PC-9 (cell line): ENCODE measurements at regions not wholly inside any gene's neighbourhood (a gene's known extent, or its start where the extent isn't known, plus 50 kb on each side); places are given as distances from the start of the nearest gene placed in this dataset.

Experiments used
- BruUV-seq: library from RNA; stranded (reverse); fragments of 400-500 nt; replicated peaks from 2 replicates; lab custom pipeline; 2021; lab: Mats Ljungman, UMichigan
- CTCF ChIA-PET: fragments of 300-600 bp; sonication (Branson Sonifier 250); formaldehyde crosslinking; loops from one replicate; lab custom pipeline; 2022; ENCODE audit warnings: antibody characterized with exemption; lab: Charles Lee
- POLR2A ChIA-PET: fragments of 300-600 bp; sonication (Branson Sonifier 250); formaldehyde crosslinking; loops from one replicate; lab custom pipeline; 2022; ENCODE audit warnings: antibody characterized with exemption; ENCODE audit not compliant: unreplicated experiment; lab: Charles Lee
- DNase-seq, 2 experiments: peaks; one replicate each; pipeline versions ENCODE4 v3.0.0 to v3.0.0-alpha.2; 2015 to 2022; ENCODE audit warnings: mixed read lengths in 1 of 2
- H2AFZ ChIP-seq: fragments of 200-600 bp; sonication (generic); 2 replicates; pipeline ENCODE4 v1.8.1; 2017; ENCODE audit warnings: antibody characterized with exemption
- H3F3A ChIP-seq: fragments of 200-600 bp; sonication (generic); 2 replicates; pipeline ENCODE4 v1.8.1; 2017; ENCODE audit warnings: antibody characterized with exemption, mild to moderate bottlenecking, low read depth; ENCODE audit not compliant: insufficient read depth
- H3K27ac ChIP-seq: fragments of 200-600 bp; sonication (generic); 2 replicates; pipeline ENCODE4 v1.6.1; 2016; ENCODE audit warnings: mixed run types
- H3K27me3 ChIP-seq: fragments of 200-600 bp; sonication (generic); 2 replicates; pipeline ENCODE4 v1.6.1; 2016; ENCODE audit warnings: low read depth, mixed run types; ENCODE audit not compliant: insufficient read depth
- H3K36me3 ChIP-seq: fragments of 200-600 bp; sonication (generic); 2 replicates; pipeline ENCODE4 v1.6.1; 2016; ENCODE audit warnings: low read depth, mixed run types
- H3K4me1 ChIP-seq: fragments of 200-600 bp; sonication (generic); replicated peaks from 2 replicates; pipeline ENCODE4 v1.6.1; 2016; ENCODE audit warnings: mixed run types; ENCODE audit not compliant: insufficient read depth
- H3K4me2 ChIP-seq: fragments of 200-600 bp; sonication (generic); 2 replicates; pipeline ENCODE4 v1.6.1; 2017; ENCODE audit warnings: mixed run types
- H3K4me3 ChIP-seq: fragments of 200-600 bp; sonication (generic); 2 replicates; pipeline ENCODE4 v1.6.1; 2016; ENCODE audit warnings: mixed run types
- H3K79me2 ChIP-seq: fragments of 200-600 bp; sonication (generic); 2 replicates; pipeline ENCODE4 v1.6.1; 2017; ENCODE audit warnings: low read depth, mixed run types
- H3K9me2 ChIP-seq: fragments of 200-600 bp; sonication (generic); 2 replicates; pipeline ENCODE4 v1.8.1; 2017; ENCODE audit warnings: mild to moderate bottlenecking; ENCODE audit not compliant: insufficient read depth
- H3K9me3 ChIP-seq: fragments of 200-600 bp; sonication (generic); 2 replicates; pipeline ENCODE4 v1.8.1; 2016; ENCODE audit warnings: low read depth; ENCODE audit not compliant: insufficient read depth
- H4K20me1 ChIP-seq: fragments of 200-600 bp; sonication (generic); 2 replicates; pipeline ENCODE4 v1.8.1; 2017; ENCODE audit not compliant: insufficient read depth
- EZH2 ChIP-seq: fragments of 200-600 bp; sonication (generic); IDR thresholded peaks from 2 replicates; pipeline ENCODE4 v1.8.0; 2017; ENCODE audit warnings: antibody characterized with exemption, low read depth
- intact Hi-C: fragments of 100-400 bp; cut with micrococcal nuclease; formaldehyde crosslinking; loops from one replicate; pipeline ENCODE4 v1.10.0; 2022; ENCODE audit not compliant: unreplicated experiment
- TF ChIP-seq, protein P1 (sequence below): fragments of 200-600 bp; sonication (generic); conservative IDR thresholded peaks from 2 replicates; pipeline ENCODE4 v1.6.1; 2017; ENCODE audit warnings: mixed run types, antibody characterized with exemption, mild to moderate bottlenecking, moderate library complexity

DNA sequence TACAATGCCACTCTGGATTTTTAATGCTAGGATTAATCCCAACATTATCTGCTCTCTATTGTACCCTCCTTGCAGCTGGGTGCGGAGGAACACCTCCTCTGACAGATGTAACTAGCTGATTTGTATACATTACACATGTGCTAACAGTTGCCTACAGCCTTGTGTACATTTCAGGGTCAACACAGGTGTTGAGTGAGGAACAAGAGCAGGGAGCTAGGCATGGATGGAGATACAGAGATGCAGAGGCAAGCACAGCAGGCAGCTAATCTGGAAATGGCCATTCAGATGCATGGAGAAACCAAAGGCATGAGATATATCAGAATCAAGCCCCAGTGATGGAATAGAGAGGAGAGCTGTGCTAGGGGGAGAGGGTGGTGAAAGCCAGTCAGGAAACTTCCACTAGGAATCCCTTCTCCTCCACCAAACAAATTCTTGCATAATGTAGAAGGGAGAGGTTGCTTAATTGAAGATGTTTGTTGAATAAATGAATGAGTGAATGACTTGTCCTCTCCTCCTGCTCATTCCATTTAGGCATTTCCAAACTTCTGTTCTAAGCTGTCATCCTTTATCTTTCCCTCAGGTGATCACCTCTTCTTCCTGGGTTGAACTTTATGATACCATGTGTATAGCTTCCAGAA, 313.2 kb downstream of the ATP23 start:
- H3K4me3 ChIP-seq, result no peak overlapping the region
- ChIA-PET CTCF (no interaction called here), POLR2A (no interaction called here)
- intact Hi-C loops, result no loop called here
- no peak for TF ChIP-seq EZH2
- TF ChIP-seq, protein P1, sequence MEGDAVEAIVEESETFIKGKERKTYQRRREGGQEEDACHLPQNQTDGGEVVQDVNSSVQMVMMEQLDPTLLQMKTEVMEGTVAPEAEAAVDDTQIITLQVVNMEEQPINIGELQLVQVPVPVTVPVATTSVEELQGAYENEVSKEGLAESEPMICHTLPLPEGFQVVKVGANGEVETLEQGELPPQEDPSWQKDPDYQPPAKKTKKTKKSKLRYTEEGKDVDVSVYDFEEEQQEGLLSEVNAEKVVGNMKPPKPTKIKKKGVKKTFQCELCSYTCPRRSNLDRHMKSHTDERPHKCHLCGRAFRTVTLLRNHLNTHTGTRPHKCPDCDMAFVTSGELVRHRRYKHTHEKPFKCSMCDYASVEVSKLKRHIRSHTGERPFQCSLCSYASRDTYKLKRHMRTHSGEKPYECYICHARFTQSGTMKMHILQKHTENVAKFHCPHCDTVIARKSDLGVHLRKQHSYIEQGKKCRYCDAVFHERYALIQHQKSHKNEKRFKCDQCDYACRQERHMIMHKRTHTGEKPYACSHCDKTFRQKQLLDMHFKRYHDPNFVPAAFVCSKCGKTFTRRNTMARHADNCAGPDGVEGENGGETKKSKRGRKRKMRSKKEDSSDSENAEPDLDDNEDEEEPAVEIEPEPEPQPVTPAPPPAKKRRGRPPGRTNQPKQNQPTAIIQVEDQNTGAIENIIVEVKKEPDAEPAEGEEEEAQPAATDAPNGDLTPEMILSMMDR, result no peak
- no peaks in the 10 kb centered on the region for H3K27me3 ChIP-seq
- no peaks in the 10 kb centered on the region for H3F3A ChIP-seq
- H3K79me2 ChIP-seq, result no peaks in the 10 kb centered on the region
- BruUV-seq, result no TSS peak
- H2AFZ ChIP-seq, result no peak overlapping the region
- no peaks in the 10 kb centered on the region for H4K20me1 ChIP-seq
- H3K36me3 ChIP-seq, result no peaks in the 10 kb centered on the region
- H3K4me2 ChIP-seq, result no peak overlapping the region
- DNase-seq, result no peak
- H3K9me2 ChIP-seq, result no peaks in the 10 kb centered on the region
- H3K9me3 ChIP-seq, result peaks cover 4% of the 10 kb centered on the region; the same call in 1 of the 2 replicates
- no peaks in the 10 kb centered on the region for H3K4me1 ChIP-seq
- H3K27ac ChIP-seq, result no peak overlapping the region

DNA sequence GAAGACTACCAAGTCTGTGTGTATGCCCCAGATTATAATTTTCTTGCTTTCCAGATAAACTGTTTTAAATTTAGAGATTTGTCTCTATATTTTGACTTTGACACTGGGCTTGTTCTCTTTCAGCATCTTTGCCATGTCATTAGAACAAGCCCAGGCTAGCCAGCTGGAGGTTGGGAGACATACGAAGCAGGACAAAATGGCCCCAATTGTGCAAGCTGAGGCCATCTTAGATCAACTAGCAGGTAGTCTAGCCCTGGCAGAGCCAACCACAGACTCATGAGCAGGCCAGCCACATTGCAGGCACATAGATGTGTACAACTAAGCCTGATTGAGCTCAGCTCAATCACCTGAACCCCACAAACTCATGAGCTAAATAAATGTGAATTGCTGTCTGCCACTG, 321.4 kb downstream of the ATP23 start:
- intact Hi-C loops, result no loop called here
- BruUV-seq, result no TSS peak
- Histone ChIP-seq H4K20me1 (no peaks in the 10 kb centered on the region), H3K27ac (no peak overlapping the region), H3K9me3 (0 out of 2 replicates have a peak, but pooled peaks cover 3% of the 10 kb centered on the region), H3K4me1 (no peaks in the 10 kb centered on the region), H2AFZ (no peak overlapping the region), H3K4me2 (no peak overlapping the region), H3K79me2 (no peaks in the 10 kb centered on the region), H3K4me3 (no peak overlapping the region), H3F3A (no peaks in the 10 kb centered on the region), H3K9me2 (no peaks in the 10 kb centered on the region), H3K36me3 (no peaks in the 10 kb centered on the region), H3K27me3 (no peaks in the 10 kb centered on the region)
- TF ChIP-seq EZH2, result no peak
- TF ChIP-seq, protein P1, result no peak
- POLR2A ChIA-PET, result no interaction called here
- DNase-seq, result no peak
- CTCF ChIA-PET, result no interaction called here

GRCh38 chr12:58263816-58264215, 322.4 kb downstream of the ATP23 start:
- Histone ChIP-seq H3K9me3 (0 out of 2 replicates have a peak, but pooled peaks cover 3% of the 10 kb centered on the region), H3K27ac (no peak overlapping the region), H3F3A (no peaks in the 10 kb centered on the region), H3K27me3 (no peaks in the 10 kb centered on the region), H3K4me1 (no peaks in the 10 kb centered on the region), H2AFZ (no peak overlapping the region), H3K4me2 (no peak overlapping the region), H3K4me3 (no peak overlapping the region), H3K9me2 (no peaks in the 10 kb centered on the region), H3K36me3 (no peaks in the 10 kb centered on the region), H3K79me2 (no peaks in the 10 kb centered on the region), H4K20me1 (no peaks in the 10 kb centered on the region)
- POLR2A ChIA-PET, result no interaction called here
- CTCF ChIA-PET, result no interaction called here
- BruUV-seq, result no TSS peak
- no peak for DNase-seq
- TF ChIP-seq, protein P1, result no peak
- no peak for TF ChIP-seq EZH2
- intact Hi-C loops, result no loop called here
